IMR-90 (cell line): ENCODE measurements at regions not wholly inside any gene's neighbourhood (a gene's known extent, or its start where the extent isn't known, plus 50 kb on each side); places are given as distances from the start of the nearest gene placed in this dataset.

Experiments
- ATAC-seq: fragments of 200-7000 bp; cut with Tn5 transposase; 2 replicates; pipeline ENCODE4 v1.9.1; 2020; ENCODE audit warnings: low read depth, mild to moderate bottlenecking, moderate library complexity
- BruUV-seq: library from RNA; stranded (reverse); fragments of 400-500 nt; replicated peaks from 2 replicates; lab custom pipeline; 2021; lab: Mats Ljungman, UMichigan
- CTCF ChIA-PET: fragments of 300-600 bp; formaldehyde crosslinking; extraction: SDS; loops from one replicate; lab custom pipeline; 2021; ENCODE audit warnings: antibody characterized with exemption; lab: Yijun Ruan, JAX
- POLR2A ChIA-PET: fragments of 300-600 bp; sonication (Branson Sonifier 250); formaldehyde crosslinking; loops from one replicate; lab custom pipeline; 2022; ENCODE audit warnings: antibody characterized with exemption; ENCODE audit not compliant: unreplicated experiment; lab: Charles Lee
- DNase-seq: peaks from one replicate; pipeline ENCODE4 v3.0.0; 2013
- H2AFZ ChIP-seq: replicated peaks from 2 replicates; pipeline ENCODE3; 2013; ENCODE audit warnings: low read length, mild to moderate bottlenecking; ENCODE audit not compliant: poor library complexity
- H2AK5ac ChIP-seq: 2 replicates; pipeline ENCODE4 v1.6.1; 2013; ENCODE audit warnings: low read depth, low read length, inconsistent platforms
- H2AK9ac ChIP-seq: replicated peaks from 2 replicates; pipeline ENCODE3; 2013; ENCODE audit warnings: mild to moderate bottlenecking, low read depth, low read length, moderate library complexity; ENCODE audit not compliant: poor library complexity
- H2BK120ac ChIP-seq: 2 replicates; pipeline ENCODE4 v1.6.1; 2013; ENCODE audit warnings: low read depth, low read length, inconsistent platforms
- H2BK15ac ChIP-seq: 3 replicates; pipeline ENCODE4 v1.6.1; 2013; ENCODE audit warnings: low read depth, low read length, inconsistent platforms
- H2BK20ac ChIP-seq: 2 replicates; pipeline ENCODE4 v1.6.1; 2013; ENCODE audit warnings: low read depth, mild to moderate bottlenecking, inconsistent platforms, low read length, moderate library complexity
- H2BK5ac ChIP-seq: 2 replicates; pipeline ENCODE4 v1.6.1; 2013; ENCODE audit warnings: mild to moderate bottlenecking, low read depth, low read length, inconsistent platforms; ENCODE audit not compliant: poor library complexity, severe bottlenecking
- H3K14ac ChIP-seq: replicated peaks from 2 replicates; pipeline ENCODE4 v1.6.1; 2013; ENCODE audit warnings: low read depth, low read length, inconsistent platforms
- H3K18ac ChIP-seq: 2 replicates; pipeline ENCODE4 v1.6.1; 2013; ENCODE audit warnings: low read depth, low read length, control low read depth
- H3K23ac ChIP-seq: 2 replicates; pipeline ENCODE4 v1.6.1; 2013; ENCODE audit warnings: low read depth, low read length, inconsistent platforms
- H3K27ac ChIP-seq: 2 replicates; pipeline ENCODE4 v1.5.1; 2013; ENCODE audit warnings: mild to moderate bottlenecking, control low read depth, low read length; ENCODE audit not compliant: insufficient read depth
- H3K27me3 ChIP-seq: 2 replicates; pipeline ENCODE4 v1.6.1; 2013; ENCODE audit warnings: low read length; ENCODE audit not compliant: control insufficient read depth, insufficient read depth
- H3K36me3 ChIP-seq: 2 replicates; pipeline ENCODE4 v1.6.1; 2013; ENCODE audit warnings: low read length, mixed read lengths; ENCODE audit not compliant: control insufficient read depth, insufficient read depth
- H3K4ac ChIP-seq: 2 replicates; pipeline ENCODE4 v1.6.1; 2013; ENCODE audit warnings: low read depth, low read length, inconsistent platforms
- H3K4me1 ChIP-seq: 2 replicates; pipeline ENCODE4 v1.6.1; 2013; ENCODE audit warnings: low read length, mixed read lengths; ENCODE audit not compliant: control insufficient read depth, insufficient read depth
- H3K4me2 ChIP-seq: 2 replicates; pipeline ENCODE4 v1.6.1; 2013; ENCODE audit warnings: low read depth, mild to moderate bottlenecking, control low read depth, low read length, moderate library complexity
- H3K4me3 ChIP-seq: 2 replicates; pipeline ENCODE4 v1.5.1; 2013; ENCODE audit warnings: low read depth, mild to moderate bottlenecking, control low read depth, low read length, moderate library complexity; ENCODE audit not compliant: insufficient read depth
- H3K56ac ChIP-seq: 2 replicates; pipeline ENCODE4 v1.6.1; 2013; ENCODE audit warnings: low read length, inconsistent platforms; ENCODE audit not compliant: insufficient read depth; ENCODE audit errors: extremely low read depth
- H3K79me1 ChIP-seq, 2 experiments: 2 replicates each; pipeline ENCODE4 v1.6.1; 2013; ENCODE audit warnings: low read length in 2 of 2, inconsistent platforms in 1 of 2, low read depth in 1 of 2
- H3K9ac ChIP-seq: 2 replicates; pipeline ENCODE4 v1.6.1; 2013; ENCODE audit warnings: low read depth, low read length, control low read depth
- H3K9me1 ChIP-seq: 2 replicates; pipeline ENCODE4 v1.6.1; 2013; ENCODE audit warnings: low read length, inconsistent platforms; ENCODE audit not compliant: insufficient read depth
- H3K9me3 ChIP-seq: 2 replicates; pipeline ENCODE4 v1.6.1; 2013; ENCODE audit warnings: low read length; ENCODE audit not compliant: control insufficient read depth, insufficient read depth
- H4K20me1 ChIP-seq: 2 replicates; pipeline ENCODE4 v1.6.1; 2013; ENCODE audit warnings: low read length, inconsistent platforms; ENCODE audit not compliant: insufficient read depth
- H4K5ac ChIP-seq: 2 replicates; pipeline ENCODE4 v1.6.1; 2013; ENCODE audit warnings: mild to moderate bottlenecking, low read depth, low read length, control low read depth
- H4K8ac ChIP-seq, 2 experiments: 2 replicates each; pipeline ENCODE4 v1.6.1; 2013; ENCODE audit warnings: low read depth in 2 of 2, low read length in 2 of 2, control low read depth in 1 of 2, inconsistent platforms in 1 of 2
- H4K91ac ChIP-seq: 2 replicates; pipeline ENCODE4 v1.6.1; 2013; ENCODE audit warnings: low read depth, low read length, inconsistent platforms; ENCODE audit not compliant: insufficient read depth
- CEBPB ChIP-seq: IDR thresholded peaks from 2 replicates; pipeline ENCODE4 v1.6.1; 2012; ENCODE audit warnings: low read depth, low read length, improper control_type of control experiment
- CHD1 ChIP-seq: IDR thresholded peaks from 2 replicates; pipeline ENCODE4 v1.6.1; 2012; ENCODE audit warnings: low read depth, low read length, improper control_type of control experiment
- ELK1 ChIP-seq: fragments of 150-350 bp; IDR thresholded peaks from 2 replicates; pipeline ENCODE4 v1.6.1; 2016; ENCODE audit warnings: low read depth, mild to moderate bottlenecking, low read length, moderate library complexity, borderline replicate concordance
- FOS ChIP-seq: fragments of 150-350 bp; IDR thresholded peaks from 2 replicates; pipeline ENCODE4 v1.6.1; 2016; ENCODE audit warnings: low read depth, low read length
- MAZ ChIP-seq: IDR thresholded peaks from 2 replicates; pipeline ENCODE4 v1.6.1; 2012; ENCODE audit warnings: low read depth, mild to moderate bottlenecking, low read length, improper control_type of control experiment, moderate library complexity, borderline replicate concordance
- MXI1 ChIP-seq: IDR thresholded peaks from 2 replicates; pipeline ENCODE4 v1.6.1; 2012; ENCODE audit warnings: low read depth, mild to moderate bottlenecking, low read length, moderate library complexity, borderline replicate concordance
- POLR2A ChIP-seq: IDR thresholded peaks from 2 replicates; pipeline ENCODE4 v1.6.1; 2012; ENCODE audit warnings: mild to moderate bottlenecking, low read depth, low read length
- RAD21 ChIP-seq: IDR thresholded peaks from 2 replicates; pipeline ENCODE4 v1.6.1; 2012; ENCODE audit warnings: low read length, improper control_type of control experiment
- SMC3 ChIP-seq: fragments of 150-350 bp; IDR thresholded peaks from 2 replicates; pipeline ENCODE4 v1.6.1; 2016; ENCODE audit warnings: low read depth, mild to moderate bottlenecking, antibody characterized with exemption, low read length, moderate library complexity
- WGBS, 2 experiments: methylation state at CpG; one replicate each; pipeline versions ENCODE4 v1.1.5 to v1.1.7; 2013; ENCODE audit warnings: missing lambda C conversion rate in 2 of 2; ENCODE audit not compliant: insufficient read length in 1 of 2; ENCODE audit errors: extremely low coverage in 2 of 2; 5-methylcytosine and 5-hydroxymethylcytosine counted together
- dilution Hi-C: fragments of 300-500 bp; cut with HindIII; formaldehyde crosslinking; loops from one replicate; pipeline ENCODE4 v1.14.3; 2018; ENCODE audit warnings: low sequenced_read_pairs; ENCODE audit not compliant: unreplicated experiment
- in situ Hi-C: fragments of 300-500 bp; cut with MboI; formaldehyde crosslinking; loops from 3 replicates; pipeline ENCODE4 v1.14.3; 2019; ENCODE audit warnings: low sequenced_read_pairs, inconsistent platforms, mixed read lengths
- intact Hi-C: fragments of 100-400 bp; cut with micrococcal nuclease; formaldehyde crosslinking; loops from 2 replicates; pipeline ENCODE4 v1.10.0; 2022

GRCh38 chr11:119489087-119489486 is 66.1 kb upstream of the THY1 start:
- no peak overlapping the region for H2AFZ ChIP-seq
- no peaks in the 10 kb centered on the region for H4K20me1 ChIP-seq
- 25% methylated on average over 3 of the region's 3 CpGs; no CpG with 5 or more reads in 1 of the 2 experiments for WGBS, 2 experiments
- H4K5ac ChIP-seq, result no peak overlapping the region
- H3K36me3 ChIP-seq, result no peaks in the 10 kb centered on the region
- in situ Hi-C loops (no loop called here), dilution Hi-C loops (no loop called here), intact Hi-C loops (no loop called here)
- H2BK120ac ChIP-seq, result no peak overlapping the region
- H3K27me3 ChIP-seq, result peaks cover 64% of the 10 kb centered on the region
- ChIA-PET CTCF (no interaction called here), POLR2A (no interaction called here)
- 0 out of 2 replicates have a peak, but pooled peaks cover 3% of the 10 kb centered on the region for H3K9me1 ChIP-seq
- DNase-seq, result no peak
- no peak overlapping the region for H4K8ac ChIP-seq
- H3K18ac ChIP-seq, result no peak overlapping the region
- H3K4ac ChIP-seq, result no peak overlapping the region
- H3K4me2 ChIP-seq, result no peak overlapping the region
- H3K9me3 ChIP-seq, result no peaks in the 10 kb centered on the region
- H3K56ac ChIP-seq, result no peak overlapping the region
- no peak overlapping the region for H3K4me3 ChIP-seq
- H3K4me1 ChIP-seq, result no peaks in the 10 kb centered on the region
- H2BK15ac ChIP-seq, result no peak overlapping the region
- no peak overlapping the region for H4K91ac ChIP-seq
- H2BK20ac ChIP-seq, result no peak overlapping the region
- ATAC-seq, result no peak
- BruUV-seq, result no TSS peak
- H3K9ac ChIP-seq, result no peak overlapping the region
- H3K27ac ChIP-seq, result no peak overlapping the region
- H2BK5ac ChIP-seq, result no peak overlapping the region
- no peak overlapping the region for H2AK9ac ChIP-seq
- TF ChIP-seq FOS, result no peak
- no peak for TF ChIP-seq ELK1
- no peak for TF ChIP-seq SMC3
- TF ChIP-seq CEBPB, result no peak
- no peak for TF ChIP-seq MXI1
- TF ChIP-seq CHD1, result no peak
- no peak for TF ChIP-seq RAD21
- no peak for TF ChIP-seq POLR2A
- no peak for TF ChIP-seq MAZ
- H3K79me1 ChIP-seq, result no peaks in the 10 kb centered on the region
- H3K14ac ChIP-seq, result no peak overlapping the region
- H3K23ac ChIP-seq, result no peak overlapping the region
- H2AK5ac ChIP-seq, result no peak overlapping the region
